AG10803 (cell line): ENCODE measurements at regions not wholly inside any gene's neighbourhood (a gene's known extent, or its start where the extent isn't known, plus 50 kb on each side); places are given as distances from the start of the nearest gene placed in this dataset.

Source experiments
- DNase-seq: peaks from one replicate; pipeline ENCODE4 v3.0.0; 2010; ENCODE audit warnings: low read depth
- H3K4me3 ChIP-seq: 2 replicates; pipeline ENCODE4 v1.5.1; 2011; ENCODE audit warnings: mild to moderate bottlenecking, low read length, control low read depth
- TF ChIP-seq, protein P1 (sequence below): conservative IDR thresholded peaks from 2 replicates; pipeline ENCODE4 v1.5.1; 2011; ENCODE audit warnings: mild to moderate bottlenecking, low read length, control low read depth, inconsistent platforms

DNA sequence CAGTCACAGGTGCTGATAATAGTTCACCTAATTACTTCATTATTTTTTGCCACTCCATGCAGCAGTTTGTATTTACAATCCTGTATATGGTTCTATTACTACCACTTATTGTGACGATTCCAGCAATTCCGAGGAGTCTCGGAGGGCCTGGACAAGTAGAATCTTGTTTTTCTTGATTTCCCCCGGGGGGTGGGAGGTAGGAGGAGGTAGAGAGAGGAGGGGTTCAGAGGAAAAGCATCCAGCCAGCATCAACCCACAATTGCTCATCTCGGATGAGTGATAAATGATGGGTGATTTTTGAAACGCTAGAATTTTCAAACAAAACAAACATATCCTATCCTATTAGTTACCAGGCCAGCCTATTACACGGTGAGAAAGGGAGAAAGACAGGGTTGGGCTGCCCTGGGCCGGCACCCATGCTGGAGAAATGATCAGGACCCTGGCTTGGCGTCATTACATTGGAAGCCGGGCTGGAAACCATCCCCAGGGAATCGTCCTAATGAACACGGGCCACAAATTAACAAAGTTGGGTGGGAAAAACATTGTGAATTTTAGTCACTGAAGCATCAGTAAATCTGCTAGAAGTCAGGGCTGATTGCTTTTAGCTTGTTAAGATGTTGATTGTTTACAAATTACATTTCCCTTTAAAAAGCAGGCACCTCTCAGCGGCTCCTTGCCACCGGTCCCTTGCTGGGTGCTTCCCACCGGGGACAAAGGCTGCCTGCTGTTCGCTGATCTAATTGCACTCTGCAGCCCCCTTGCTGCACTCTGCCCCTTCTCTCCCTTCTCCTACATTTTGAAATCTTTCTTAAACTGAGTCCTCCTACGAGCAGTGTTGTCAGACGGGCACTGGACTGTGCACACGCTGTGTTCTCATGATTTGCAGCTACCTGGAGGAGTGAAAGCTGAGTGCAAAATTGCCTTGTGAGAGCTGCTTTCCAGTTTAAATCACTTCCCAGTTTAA lies 95.5 kb downstream of the FAM204A start:
- no peak overlapping the region for H3K4me3 ChIP-seq
- DNase-seq, result no peak
- TF ChIP-seq, protein P1, sequence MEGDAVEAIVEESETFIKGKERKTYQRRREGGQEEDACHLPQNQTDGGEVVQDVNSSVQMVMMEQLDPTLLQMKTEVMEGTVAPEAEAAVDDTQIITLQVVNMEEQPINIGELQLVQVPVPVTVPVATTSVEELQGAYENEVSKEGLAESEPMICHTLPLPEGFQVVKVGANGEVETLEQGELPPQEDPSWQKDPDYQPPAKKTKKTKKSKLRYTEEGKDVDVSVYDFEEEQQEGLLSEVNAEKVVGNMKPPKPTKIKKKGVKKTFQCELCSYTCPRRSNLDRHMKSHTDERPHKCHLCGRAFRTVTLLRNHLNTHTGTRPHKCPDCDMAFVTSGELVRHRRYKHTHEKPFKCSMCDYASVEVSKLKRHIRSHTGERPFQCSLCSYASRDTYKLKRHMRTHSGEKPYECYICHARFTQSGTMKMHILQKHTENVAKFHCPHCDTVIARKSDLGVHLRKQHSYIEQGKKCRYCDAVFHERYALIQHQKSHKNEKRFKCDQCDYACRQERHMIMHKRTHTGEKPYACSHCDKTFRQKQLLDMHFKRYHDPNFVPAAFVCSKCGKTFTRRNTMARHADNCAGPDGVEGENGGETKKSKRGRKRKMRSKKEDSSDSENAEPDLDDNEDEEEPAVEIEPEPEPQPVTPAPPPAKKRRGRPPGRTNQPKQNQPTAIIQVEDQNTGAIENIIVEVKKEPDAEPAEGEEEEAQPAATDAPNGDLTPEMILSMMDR, result no peak

DNA sequence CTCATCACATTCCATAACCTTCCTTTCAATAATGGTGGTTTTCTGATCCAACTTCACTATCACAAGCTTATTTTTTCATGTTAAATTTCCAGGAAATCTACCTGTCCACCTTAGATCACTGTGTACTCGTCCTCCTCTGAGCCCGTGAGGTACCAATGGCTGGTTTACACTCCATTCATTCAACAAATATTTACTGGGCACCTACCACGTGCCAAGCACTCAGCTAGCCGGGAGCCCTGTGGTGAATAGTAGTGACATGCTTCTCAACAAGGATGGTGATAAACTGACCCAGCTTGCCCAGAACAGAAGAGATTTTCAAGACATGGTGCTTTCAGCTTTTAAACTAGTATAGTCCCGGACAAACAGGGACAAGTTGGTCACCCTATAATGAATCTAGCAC lies 98.2 kb downstream of the FAM204A start:
- TF ChIP-seq, protein P1, result no peak
- H3K4me3 ChIP-seq, result no peak overlapping the region
- no peak for DNase-seq

DNA sequence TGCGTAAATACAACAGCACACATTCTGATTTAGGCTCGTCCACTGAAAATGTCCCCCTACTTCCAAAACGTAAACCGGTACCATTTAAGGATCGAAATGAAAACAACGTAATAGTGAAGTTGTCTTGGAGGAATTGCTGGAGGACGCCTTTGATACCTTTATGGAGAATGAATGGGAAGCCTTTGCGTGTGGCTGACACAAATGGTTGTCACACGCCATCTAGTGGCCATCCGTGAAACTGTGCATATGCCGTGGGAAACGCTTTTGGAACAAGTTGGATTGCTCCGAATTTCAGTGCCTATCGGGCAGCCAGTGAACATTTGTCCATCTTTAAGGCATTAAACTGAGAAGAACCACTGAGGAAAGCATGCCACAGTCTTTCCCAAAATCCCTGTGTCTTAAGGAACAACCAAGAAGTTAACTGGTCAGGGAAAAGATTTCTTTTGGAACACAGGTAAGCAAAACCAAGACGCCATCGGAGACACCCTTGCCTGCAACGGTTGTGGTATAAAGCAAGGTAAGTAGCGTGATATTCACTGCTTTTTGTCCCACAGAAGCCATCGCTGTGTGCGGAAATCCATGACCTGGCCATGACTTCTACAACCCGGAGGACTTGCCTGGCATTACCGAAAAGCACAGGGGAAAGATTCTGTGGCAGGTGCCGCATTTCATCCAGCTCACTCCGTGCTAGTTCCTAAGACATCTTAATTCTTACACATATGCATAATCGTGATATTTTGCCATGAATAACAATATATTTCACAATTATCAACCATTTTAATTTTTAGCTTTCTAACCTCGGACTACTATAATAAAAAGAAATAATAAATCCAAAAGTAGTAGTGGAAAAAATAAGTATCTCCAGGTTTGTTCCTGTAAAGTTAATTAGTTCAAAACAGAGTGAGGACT lies 100.6 kb downstream of the FAM204A start:
- TF ChIP-seq, protein P1, result peak; percentile 96
- peak; percentile 84 for DNase-seq
- no peak overlapping the region for H3K4me3 ChIP-seq

DNA sequence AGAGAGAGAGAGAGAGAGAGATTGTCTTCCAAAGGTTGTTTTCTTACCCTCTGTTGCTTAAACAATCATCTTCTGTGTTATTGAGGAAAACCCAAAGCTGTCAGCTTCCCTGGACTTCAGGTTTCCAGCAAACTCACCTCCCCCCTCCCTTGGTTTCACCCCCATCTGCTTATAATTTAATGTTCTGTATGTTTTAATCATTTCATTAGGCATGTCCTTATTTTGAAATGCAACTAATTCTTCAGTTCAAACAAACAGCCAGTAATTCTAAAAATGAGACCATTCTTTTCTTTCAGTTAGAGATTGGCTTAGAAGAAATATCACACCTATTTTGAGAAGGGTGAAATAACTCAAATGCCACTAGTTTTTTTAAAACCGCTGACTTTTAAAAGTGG lies 102.9 kb downstream of the FAM204A start:
- peak overlapping the region; percentile 35 for H3K4me3 ChIP-seq
- peak; percentile 84 for DNase-seq
- TF ChIP-seq, protein P1, result no peak

DNA sequence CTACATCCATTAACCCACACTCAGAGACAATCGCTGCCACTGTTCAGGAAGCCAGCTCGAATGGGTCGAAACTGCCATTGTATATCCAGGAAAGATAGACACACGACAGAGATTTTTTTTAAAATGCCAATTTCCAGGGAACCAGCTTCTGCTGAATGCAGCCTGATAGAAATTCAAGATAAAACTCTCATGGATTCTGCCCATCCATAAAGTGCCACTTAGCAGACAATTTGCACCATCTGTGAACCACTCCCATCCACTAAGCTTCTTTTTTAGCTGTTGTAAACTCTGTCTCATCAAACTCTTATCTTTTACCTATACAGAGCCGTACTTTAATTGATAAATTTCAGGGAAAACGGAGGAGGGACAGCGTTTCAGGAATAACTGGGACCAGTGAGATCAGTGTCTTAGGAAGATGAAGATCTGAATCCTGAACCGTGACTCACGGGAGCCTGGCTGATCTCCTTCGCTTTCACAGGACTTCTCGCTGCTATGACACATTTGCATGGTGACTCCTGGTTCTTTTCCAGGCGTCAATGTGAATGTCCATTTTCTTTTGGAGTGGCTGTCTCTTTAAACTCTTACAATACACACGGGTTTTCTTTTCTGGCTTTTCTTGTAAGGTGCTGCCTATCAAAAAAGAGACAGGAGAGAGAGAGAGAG lies 103.4 kb downstream of the FAM204A start:
- TF ChIP-seq, protein P1, result no peak
- peak; percentile 87 for DNase-seq
- peak overlapping the region; percentile 35 for H3K4me3 ChIP-seq

DNA sequence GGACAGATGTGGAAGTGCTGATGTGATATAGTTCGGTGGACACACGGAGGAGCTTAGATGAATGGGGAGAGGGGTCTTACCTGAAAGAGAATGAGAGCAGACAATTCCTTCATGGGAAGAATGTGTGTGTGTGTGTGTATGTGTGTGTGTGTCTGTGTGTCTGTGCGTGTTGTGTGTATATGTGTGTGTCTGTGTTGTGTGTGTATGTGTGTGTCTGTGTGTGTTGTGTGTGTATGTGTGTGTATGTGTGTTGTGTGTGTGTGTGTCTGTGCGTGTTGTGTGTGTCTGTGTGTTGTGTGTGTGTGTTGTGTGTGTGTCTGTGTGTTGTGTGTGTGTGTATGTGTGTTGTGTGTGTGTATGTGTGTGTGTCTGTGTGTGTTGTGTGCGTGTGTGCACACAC lies 104.2 kb downstream of the FAM204A start:
- no peak overlapping the region for H3K4me3 ChIP-seq
- no peak for DNase-seq
- TF ChIP-seq, protein P1, result no peak
